Left renal cortex interstitium (tissue), 4 donors: ENCODE measurements at regions not wholly inside any gene's neighbourhood (a gene's known extent, or its start where the extent isn't known, plus 50 kb on each side); places are given as distances from the start of the nearest gene placed in this dataset.
"Not testable (repeated sequence)": the region's sequence is repeated elsewhere in the genome, so short reads cannot be mapped to it uniquely, and the experiment has no call there.

Experiments used
- DNase-seq, 4 donors: peaks; one replicate each; pipeline ENCODE4 v3.0.0-alpha.2; 2013; ENCODE audit warnings: low read depth in 4 of 4, low spot score in 2 of 4, missing footprints in 1 of 4

DNA sequence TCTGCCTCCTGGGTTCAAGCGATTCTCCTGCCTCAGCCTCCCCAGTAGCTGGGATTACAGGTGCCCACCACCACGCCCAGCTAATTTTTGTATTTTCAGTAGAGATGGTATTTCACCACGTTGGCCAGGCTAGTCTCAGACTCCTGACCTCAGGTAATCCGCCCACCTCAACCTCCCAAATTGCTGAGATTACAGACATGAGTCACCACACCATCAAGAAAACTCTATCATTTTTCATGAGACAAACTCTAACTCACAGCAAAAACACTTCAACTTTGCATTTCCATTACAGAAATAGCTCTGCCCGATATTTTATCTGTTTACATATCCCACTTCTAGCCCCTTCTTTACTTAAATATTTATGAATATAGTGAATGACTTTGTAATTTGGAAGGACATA is 561.1 kb downstream of the TMX3 start:
- not testable (repeated sequence) for DNase-seq

DNA sequence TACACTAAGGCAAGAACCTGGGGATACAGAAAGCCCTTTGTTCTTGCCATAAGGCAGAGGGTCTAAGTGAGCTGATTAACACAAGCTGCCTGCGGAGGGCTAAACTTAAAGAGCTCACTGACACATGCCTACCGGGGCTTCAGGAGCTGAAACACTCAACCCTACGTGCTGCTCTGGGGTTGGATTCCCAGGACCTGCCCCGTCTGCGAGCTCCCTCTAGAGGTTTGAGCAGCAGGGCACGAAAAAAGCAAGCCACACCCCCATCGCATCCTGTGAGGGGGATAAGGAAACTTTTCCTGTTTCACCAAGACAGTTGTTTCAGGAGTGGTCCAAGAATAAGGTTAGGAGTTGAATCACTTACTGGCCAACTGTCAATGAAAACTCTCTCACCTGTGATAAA is 562.1 kb downstream of the TMX3 start:
- no peak for DNase-seq

DNA sequence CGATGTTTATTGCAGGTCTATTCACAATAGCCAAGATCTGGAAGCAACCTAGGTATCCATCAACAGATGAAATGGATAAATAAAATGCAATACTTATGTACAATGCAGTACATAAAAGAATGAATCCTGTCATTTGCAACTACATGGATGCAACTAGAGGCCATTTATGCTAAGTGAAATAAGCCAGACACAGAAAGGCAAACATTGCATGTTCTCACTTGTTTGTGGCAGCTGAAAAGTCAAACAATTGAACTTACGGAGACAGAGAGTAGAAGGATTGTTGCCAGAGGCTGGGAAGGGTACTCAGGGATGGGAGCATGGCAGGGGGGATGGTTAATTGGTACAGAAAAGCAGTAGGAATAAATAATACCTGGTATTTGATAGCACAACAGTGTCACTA is 563.9 kb downstream of the TMX3 start:
- DNase-seq = no peak

DNA sequence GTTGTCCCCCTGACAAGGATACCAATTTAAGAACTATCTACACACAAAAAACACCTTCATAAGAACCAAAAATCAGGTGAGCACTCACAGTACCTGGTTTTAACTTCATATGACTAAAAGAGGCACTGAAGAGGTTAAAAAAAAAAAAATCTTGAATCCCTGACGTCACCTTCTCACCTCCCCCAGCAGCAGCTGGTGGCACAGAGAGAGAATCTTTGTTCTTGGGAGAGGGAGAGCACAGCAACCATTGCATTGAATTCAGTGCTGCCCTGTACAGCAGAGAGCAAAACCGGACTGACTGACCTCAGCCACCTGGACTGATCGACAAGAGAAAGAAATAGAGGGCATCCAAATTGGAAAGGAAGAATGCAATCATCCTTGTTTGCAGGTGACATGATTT is 566.0 kb downstream of the TMX3 start:
- no peak for DNase-seq

DNA sequence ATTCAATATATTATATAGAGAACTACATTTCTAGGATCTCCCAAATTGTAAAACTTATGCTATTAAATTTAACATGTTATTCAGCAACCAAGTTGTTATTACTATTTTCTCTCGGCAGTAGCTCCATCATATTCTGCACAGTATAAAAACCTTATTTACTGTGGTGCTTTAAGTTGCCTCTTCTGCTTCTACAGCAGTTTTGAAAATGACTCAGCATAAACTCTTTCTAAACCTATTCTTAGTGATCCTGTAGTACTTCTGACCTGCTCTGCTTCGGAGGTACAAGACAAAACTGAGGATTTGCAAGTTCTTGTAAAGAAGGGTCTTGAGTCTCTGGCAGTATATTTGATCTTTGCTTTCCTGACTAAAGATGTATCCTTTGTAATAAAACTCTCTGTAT is 567.2 kb downstream of the TMX3 start:
- DNase-seq = no peak

DNA sequence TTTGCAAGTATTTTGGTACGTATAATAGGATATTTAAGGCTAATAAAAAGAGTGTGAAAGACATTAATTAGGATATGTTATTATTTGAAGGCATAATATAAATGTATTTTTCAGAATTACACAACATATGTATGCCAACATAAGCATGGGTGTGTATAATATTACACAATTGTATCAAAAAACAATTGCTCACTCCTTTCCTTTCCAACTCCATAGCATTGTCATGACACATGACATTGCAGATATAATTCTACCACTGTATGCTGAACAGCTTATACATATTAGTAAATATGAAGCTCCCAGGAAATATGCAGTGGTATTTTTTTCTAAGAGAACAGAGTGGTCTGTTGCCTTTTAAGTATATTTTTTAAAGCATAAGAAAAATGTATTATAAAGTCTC is 593.1 kb downstream of the TMX3 start:
- DNase-seq = no peak

DNA sequence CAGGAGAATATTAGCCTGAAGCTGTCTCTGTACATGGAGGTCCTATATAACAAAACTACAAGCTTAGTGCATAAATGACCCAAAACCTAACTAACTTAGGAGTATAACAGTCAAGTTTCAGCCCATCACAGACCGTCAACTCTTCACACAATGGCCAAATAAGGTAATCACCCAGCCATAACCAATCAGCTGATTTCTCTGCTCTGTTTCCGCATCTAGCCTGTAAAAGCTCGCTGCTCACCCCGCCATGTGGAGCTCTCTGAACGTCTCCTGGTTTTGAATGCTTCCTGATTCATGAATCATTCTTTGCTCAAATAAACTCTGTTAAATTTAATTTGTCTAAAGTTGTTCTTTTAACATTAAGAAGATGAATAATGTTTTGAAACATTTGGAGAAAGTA is 593.6 kb downstream of the TMX3 start:
- no peak for DNase-seq

DNA sequence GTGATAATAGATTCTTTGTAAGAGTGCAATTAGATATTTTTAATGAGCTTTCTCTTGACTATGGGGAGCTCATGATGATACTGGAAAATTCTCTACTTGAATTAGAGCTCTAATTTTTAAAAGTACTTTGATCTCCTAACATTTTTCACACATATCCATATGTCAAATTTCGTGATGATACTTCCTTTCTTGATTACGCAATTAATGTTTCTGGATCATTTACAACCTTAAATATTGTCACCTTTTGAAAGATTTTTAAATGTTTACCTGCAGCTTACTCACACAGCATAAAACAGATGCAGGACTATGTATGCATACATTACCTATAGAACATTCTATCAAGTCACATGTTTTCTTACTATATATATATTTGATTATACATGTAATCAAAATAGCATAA is 598.5 kb upstream of the DSEL start:
- DNase-seq = no peak

DNA sequence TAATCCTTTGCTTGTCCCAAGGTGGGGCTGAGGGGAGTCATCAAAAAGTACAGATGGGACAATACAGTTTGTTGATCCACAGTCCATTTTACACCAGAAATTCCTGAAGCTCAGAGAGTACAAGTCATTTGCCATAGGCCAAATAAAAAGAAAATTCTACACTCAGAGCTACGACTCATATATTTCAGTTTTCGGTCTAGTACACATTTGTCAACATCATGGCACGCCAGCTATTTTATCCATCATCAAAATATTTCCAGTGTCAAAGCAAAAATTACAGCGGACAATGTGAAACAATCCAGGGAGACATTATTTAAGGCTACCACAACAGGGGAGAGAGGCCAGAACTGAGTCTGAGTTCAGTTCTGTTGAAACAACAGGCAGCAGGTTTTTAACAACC is 587.5 kb upstream of the DSEL start:
- DNase-seq = no peak

DNA sequence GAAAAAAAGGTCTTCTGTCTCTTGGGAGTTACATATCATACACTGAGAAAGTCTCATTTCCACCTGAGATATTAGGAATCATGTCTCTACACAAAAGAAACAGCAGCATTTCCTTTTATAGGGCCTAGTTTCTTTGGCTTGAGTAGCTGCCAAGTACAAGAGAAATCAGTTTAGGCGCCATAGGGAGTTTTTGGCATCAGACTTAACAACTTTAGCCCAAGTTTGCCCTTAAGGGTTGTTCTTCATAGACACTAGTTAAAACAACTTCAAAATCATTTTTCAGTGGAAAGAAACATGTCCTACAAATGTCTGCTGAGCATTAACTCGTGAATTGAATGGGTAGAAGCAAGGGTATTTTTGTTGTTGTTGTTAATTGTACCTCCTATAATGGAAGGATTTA is 587.0 kb upstream of the DSEL start:
- no peak for DNase-seq

DNA sequence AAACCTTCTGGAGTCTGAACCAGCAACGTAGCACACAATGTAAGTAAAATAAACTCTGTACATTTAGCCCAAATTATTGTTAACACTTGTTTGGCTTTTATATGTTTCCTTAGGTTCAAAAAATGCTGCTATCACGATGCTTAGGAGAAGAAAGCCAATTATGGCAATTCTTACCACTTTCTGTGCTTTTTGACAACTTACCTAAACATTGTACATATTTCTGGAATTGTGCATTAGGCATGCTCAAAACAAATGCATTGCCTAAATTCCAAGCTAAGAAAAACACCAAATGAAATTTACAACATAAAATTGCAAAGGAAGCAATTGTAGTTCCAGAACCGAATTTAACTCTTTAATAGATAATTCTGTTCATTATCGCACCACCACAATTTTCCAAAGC is 585.6 kb upstream of the DSEL start:
- DNase-seq = no peak

DNA sequence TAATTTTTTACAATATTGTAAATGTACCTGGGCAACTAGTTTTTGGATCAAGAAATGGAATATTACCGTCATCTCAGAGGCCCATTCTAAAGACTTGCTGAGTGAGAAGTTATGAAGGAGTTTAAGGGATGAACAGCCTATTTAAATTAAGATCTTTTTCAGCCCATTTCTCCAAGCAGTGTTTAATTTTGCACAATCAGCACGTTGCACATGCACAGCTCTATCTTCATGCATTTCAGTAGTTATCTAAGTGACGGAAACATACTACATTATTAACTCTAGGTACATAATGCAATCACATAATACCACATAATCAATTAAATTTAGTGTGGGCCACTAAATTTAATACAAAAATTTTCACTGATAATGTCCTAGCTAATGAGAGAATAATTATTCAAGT is 582.1 kb upstream of the DSEL start:
- DNase-seq = no peak

DNA sequence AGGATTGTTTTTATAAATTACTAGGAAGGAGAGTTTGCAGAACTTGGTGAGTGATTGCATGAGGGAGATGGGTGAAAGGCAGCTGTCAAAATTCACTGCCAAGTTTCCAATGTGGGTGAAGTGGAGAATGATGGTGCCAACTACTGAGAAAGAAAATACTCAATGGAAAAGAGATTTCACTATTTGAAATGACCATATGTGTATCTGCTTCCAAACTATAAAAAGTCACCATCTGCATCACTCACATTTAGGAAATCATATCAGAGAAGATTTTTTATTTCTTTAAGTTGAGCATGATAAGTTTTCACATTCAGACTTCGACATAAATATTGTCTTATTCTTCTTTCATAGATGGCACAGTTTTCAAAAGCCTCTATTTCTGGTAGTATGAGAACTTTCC is 570.0 kb upstream of the DSEL start:
- no peak for DNase-seq

DNA sequence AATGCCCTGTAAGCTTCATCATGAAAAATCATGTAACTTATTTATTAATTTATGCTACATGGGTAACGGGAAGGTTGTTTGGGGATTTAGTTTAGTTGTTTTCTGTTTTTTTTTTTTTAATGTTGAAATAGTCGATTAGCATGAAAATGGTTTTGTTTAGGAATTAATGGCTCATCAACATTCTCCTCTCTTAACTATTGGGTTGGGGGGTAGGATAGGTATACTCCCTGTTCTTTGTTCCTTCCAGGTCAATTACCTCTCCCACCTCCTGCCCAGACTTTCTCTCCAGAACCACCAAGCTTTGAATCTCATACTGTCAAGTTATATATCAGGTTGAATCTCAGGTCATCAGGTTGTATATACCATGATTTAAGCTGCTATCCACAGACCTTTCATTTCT is 568.7 kb upstream of the DSEL start:
- no peak for DNase-seq

DNA sequence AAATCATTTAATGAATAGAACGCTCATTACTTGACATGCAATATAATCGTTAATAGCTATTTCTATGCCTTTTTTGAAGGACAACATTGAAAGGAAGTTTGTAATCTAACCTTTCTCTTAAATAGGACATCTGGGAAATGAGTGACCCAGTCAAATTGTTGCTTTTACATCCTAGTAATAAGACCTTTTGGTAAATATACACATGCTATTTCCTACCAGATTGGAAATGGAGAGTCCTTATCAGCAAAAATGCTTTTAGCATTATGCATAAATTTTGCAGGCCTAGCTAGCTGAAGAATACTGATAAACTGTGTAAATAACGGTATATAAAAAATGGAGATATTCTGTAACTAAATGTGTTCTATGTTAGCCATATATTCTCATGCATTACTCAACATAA is 567.3 kb upstream of the DSEL start:
- no peak for DNase-seq

DNA sequence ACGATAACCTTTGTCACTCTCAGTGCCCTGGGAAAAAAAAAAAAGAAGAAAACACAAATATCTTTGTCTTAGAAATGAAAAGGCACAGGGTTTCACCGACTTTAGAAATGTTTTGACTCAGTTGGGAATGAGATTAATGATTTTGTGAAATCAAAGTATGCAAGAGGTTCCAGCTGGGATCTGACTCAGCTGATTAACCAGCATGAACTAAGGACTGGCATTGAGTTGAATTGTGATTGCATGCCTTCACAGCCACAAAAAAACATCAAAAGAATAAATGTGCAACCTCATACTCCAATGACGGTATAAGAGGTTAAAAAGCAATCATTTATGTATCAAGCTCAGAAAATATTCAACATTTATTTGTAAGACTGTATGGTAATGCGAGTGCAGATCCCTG is 566.6 kb upstream of the DSEL start:
- DNase-seq = no peak

DNA sequence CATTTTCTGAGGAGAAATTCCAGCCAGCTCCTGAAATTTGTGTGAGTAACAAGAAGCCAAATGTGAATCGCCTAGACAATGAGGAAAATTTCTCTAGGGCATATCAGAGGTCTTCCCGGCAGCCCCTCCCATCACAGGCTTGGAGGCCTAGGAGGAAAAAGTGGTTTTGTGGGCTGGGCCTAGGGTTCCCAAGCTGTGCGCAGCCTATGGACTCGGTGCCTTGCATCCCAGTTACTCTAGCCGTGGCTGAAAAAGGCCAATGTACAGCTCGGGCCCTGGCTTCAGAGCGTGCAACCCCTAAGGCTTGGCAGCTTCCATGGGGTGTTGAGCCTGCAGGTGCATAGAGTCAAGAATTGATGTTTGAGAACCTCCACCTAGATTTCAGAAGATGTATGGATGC is 556.2 kb upstream of the DSEL start:
- DNase-seq = no peak

DNA sequence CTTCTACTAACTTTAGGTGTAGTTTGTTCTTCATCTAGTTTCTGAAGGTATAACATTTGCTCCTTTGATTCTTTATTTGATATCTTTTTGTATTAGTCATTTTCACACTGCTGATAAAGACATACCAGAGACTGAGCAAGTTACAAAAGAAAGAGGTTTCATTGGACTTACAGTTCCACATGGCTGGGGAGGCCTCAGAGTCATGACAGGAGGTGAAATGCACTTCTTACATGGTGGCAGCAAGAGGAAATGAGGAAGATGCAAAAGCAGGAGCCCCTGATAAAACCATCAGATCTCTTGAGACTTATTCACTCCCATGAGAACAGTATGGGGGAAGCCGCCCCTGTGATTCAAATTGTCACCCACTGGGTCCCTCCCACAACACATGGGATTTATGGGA is 544.4 kb upstream of the DSEL start:
- DNase-seq = no peak

DNA sequence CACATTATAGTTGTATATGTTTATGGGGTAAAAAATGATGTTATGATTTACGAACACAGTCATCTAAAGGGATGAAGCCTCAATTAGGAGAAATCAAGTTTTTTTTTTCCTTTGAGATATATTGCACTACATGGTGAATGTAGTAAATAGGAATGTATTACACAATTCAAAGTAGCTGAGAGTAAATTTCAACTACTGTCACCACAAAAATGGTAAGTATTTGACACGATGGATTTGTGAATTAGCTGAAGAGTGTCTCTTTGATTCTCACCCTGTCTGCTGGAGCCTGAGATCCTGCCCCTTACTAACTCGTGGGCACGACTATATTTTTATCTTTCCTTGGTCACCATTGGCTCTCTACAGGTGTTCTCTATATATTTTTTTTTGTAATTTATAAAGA is 540.4 kb upstream of the DSEL start:
- DNase-seq = no peak

DNA sequence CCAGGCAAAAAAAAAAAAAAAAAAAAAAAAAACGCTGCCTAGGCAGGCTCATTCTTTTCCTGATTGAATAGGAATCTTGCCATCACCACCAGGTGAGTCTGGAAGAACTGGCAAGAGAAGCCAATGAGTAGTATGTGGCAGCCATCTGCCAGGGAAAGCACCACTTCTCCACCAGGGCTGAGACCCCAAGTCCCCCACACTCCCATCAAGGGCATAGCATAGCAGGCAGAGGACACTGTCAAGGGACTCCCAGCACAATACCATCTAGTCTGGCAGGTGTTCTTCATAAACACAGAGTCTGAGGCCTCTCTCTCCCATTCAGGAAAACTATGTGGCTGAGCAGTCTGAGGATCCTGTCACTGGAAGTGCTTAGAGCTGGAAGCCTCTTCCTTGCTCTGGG is 538.1 kb upstream of the DSEL start:
- no peak for DNase-seq

DNA sequence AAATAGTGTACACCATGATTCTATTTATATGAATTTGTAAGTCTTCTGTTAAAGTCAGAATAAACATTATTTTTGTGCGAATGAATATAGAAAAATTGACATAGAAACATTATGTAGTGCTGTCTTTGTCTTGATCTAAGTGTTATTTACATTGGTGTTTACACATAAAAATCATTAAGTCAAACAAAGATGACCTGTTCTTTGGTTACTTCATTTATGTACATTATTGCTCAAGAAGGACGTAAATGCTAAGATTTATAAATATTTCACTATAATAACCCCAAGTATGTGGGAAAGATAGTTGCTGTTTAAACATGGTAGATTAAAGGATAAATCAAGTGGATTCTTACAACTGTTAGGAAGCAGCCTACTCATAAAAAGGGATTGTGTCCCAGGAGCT is 536.8 kb upstream of the DSEL start:
- no peak for DNase-seq

DNA sequence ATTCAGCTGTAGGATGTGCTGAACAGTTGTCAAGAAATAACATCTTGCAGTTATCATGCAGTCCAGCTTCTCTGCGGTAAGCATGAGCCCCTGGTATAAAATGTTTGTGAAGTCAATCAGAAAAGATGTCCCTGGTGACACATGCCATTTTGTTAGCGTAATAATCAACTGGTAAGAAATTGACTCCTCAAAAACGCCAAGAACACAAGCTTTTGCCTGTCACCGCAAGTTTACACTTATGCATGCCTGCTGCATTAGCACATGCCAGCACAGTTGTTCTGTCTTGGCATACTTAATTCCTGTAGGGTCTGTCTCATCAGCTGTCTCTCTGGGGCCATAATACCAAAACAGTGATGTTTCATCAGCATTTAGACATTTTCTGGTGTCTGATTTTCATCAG is 524.8 kb upstream of the DSEL start:
- no peak for DNase-seq

DNA sequence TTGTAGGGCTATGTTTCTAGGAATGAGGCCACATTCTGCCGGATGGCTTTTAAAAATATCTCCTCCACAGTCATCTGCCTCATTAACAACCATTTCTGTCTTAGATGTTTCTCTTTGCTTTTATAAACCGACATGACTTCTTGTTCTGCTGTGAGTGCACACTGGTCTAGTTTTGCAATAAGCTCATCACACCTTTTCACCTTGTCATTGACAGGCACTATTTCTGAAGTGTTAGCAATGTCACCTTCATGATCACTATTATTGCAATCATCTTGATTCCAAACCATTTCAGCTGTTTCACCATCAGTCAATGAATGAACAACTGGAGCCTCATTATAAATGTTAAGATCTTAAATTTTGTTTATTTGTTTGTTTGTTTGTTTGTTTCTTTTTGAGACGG is 523.7 kb upstream of the DSEL start:
- no peak for DNase-seq
